GM08714 (cell line): ENCODE measurements at regions not wholly inside any gene's neighbourhood (a gene's known extent, or its start where the extent isn't known, plus 50 kb on each side); places are given as distances from the start of the nearest gene placed in this dataset.
"Not testable (repeated sequence)": the region's sequence is repeated elsewhere in the genome, so short reads cannot be mapped to it uniquely, and the experiment has no call there.

Source experiments
- H3K4me3 ChIP-seq: fragments of 200-500 bp; sonication (Bioruptor generic); 2 replicates; pipeline ENCODE4 v1.5.1; 2014; ENCODE audit warnings: mild to moderate bottlenecking, low read length, inconsistent platforms
- ZNF274 ChIP-seq: IDR thresholded peaks from 2 replicates; pipeline ENCODE4 v1.6.1; 2012; ENCODE audit warnings: mild to moderate bottlenecking, low read depth, low read length

DNA sequence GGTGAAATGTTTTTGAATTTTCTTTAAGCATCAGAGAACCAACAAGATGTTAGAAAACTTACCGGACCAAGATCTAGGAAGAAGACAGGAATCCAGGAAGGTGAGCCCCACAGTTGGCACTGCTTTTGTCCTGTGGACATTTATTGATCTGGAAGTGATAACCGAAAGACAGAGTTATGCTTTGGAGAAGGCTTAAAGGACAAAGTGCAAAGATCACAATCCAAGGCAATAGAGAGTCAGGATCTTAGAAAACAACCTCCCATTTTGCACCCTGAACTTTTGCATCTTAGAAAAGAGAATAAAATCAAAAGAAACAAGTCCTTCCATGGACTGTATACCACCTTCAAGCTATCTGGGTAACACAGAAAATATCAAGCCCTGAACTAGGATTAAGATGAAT lies 129.4 kb upstream of the SRD5A2 start:
- no peak overlapping the region for H3K4me3 ChIP-seq
- no peak for TF ChIP-seq ZNF274

DNA sequence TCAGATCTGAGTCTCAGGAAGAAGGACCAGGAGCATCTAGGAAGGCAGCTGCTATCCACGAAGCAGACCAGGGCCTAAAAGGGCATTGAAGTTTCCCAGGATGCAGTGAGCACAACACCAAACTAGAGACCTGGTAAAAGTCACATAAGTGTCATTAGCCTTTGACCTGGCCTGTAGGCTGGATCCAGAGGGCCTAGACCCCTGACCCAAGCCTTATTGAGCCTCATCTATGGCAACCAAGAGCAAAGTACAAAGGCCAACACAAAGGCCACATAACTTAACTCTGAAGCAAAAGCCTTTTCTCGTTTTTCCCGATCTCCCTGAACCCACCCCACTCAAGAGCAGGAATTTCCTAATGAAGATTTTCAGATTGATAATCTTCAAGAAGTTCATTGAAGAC lies 127.3 kb upstream of the SRD5A2 start:
- TF ChIP-seq ZNF274: no peak
- no peak overlapping the region for H3K4me3 ChIP-seq

DNA sequence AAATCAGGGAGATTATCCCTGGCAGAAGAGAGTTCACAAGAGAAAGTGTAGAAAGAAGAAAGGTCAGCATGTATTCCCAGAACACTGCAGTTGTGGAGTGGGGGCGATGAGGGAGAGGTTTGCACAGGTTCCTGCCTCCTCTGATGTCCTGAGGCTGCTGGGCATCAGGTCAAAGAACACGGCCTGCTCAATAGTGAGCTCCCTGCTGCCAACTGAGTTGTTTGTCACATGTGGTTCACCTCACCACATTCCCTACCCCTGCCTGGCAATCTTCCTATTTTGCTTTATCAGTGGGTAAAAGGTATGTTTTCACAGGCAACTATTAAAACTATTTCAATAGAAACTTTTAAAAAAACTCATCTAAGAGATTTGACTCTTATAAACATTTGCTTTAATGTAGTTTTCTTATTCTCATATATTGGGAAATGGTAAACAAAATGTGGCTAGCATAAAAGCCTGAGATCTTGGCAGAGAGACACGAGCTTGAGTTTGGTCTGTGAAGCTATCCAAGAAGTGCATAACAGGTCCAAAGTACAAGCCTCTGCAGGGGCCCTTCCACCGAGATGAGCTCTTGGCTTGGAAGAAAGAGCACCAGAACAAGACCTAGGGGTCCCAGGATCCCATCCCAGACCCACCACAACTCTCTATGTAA lies 123.9 kb upstream of the SRD5A2 start:
- no peak for TF ChIP-seq ZNF274
- no peak overlapping the region for H3K4me3 ChIP-seq

GRCh38 chr2:31703253-31703652 lies 122.5 kb upstream of the SRD5A2 start:
- TF ChIP-seq ZNF274: no peak
- H3K4me3 ChIP-seq: no peak overlapping the region

GRCh38 chr2:31698722-31699121 lies 118.0 kb upstream of the SRD5A2 start:
- H3K4me3 ChIP-seq: no peak overlapping the region
- no peak for TF ChIP-seq ZNF274

DNA sequence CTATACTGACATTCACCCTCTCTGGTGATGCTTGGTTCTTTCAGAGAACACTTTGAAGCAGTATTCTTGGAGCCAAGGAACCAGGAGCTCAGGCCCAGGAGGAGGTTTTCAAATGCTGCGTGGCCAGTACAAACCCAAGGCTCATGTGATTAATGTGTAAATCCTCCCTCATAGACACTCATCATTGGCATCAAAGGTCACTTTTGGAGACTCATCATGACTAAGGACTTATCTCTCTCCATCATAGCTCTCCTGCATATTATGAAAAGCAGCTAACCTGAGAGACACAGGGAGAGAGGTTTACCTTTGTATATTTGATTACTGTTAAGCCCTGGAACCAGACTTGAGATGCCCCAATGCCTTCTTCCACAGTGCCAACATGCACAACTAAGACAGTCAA lies 115.3 kb upstream of the SRD5A2 start:
- no peak for TF ChIP-seq ZNF274
- no peak overlapping the region for H3K4me3 ChIP-seq

- no peak overlapping the region for H3K4me3 ChIP-seq
- TF ChIP-seq ZNF274: no peak
Measured at GRCh38 chr2:31694444-31694843, 113.7 kb upstream of the SRD5A2 start.

- no peak for TF ChIP-seq ZNF274
Measured at GRCh38 chr2:31693882-31694281, 113.1 kb upstream of the SRD5A2 start.

GRCh38 chr2:31688282-31688681 lies 107.5 kb upstream of the SRD5A2 start:
- no peak for TF ChIP-seq ZNF274
- H3K4me3 ChIP-seq: no peak overlapping the region

More at GRCh38 chr2:31693882-31694281, 113.1 kb upstream of the SRD5A2 start:
- H3K4me3 ChIP-seq: no peak overlapping the region

- H3K4me3 ChIP-seq: not testable (repeated sequence)
Measured at GRCh38 chr2:31683506-31683905, 102.8 kb upstream of the SRD5A2 start.

GRCh38 chr2:31675485-31675901 lies 94.8 kb upstream of the SRD5A2 start:
- no peak for TF ChIP-seq ZNF274
- H3K4me3 ChIP-seq: no peak overlapping the region

DNA sequence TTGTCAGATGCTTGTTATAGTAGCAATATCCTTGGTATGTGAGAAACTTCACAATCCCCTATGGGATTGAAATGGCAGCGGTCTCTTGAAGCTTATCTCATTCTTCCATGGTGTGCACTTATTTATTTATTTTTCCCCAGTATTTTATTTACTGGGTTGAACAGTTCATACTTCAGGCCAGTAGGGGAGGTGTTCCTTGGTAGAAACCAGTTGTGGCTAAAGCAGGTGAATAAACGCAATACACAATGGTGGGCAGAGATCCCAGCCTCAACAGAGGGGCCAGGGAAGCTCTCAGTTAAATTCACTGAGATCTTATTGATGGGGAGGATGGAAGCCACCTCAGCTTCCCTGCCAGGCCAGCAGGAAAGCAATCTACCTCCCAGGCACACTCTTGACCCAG lies 93.7 kb upstream of the SRD5A2 start:
- TF ChIP-seq ZNF274: no peak

GRCh38 chr2:31666878-31667277 lies 86.1 kb upstream of the SRD5A2 start:
- TF ChIP-seq ZNF274: no peak
- no peak overlapping the region for H3K4me3 ChIP-seq

More for the DNA sequence above, 93.7 kb upstream of the SRD5A2 start:
- H3K4me3 ChIP-seq: no peak overlapping the region

- TF ChIP-seq ZNF274: no peak
- H3K4me3 ChIP-seq: no peak overlapping the region
Measured at GRCh38 chr2:31664949-31665724, 84.4 kb upstream of the SRD5A2 start.

GRCh38 chr2:31660812-31661335 lies 80.1 kb upstream of the SRD5A2 start:
- no peak for TF ChIP-seq ZNF274
- no peak overlapping the region for H3K4me3 ChIP-seq
